GM21529 (cell line): ENCODE measurements at regions not wholly inside any gene's neighbourhood (a gene's known extent, or its start where the extent isn't known, plus 50 kb on each side); places are given as distances from the start of the nearest gene placed in this dataset.
A peak's percentile ranks its signal among the peaks of the same experiment; 100 is the strongest.

ENCODE experiments used
- ATAC-seq: cut with Tn5 transposase; IDR thresholded peaks from one replicate; pipeline ENCODE4 v1.9.1; 2021; ENCODE audit not compliant: unreplicated experiment

- no peak for ATAC-seq
These were observed 259.8 kb upstream of the CLNK start for GRCh38 chr4:10944321-10944720.

GRCh38 chr4:10942156-10942555, 257.6 kb upstream of the CLNK start:
- ATAC-seq = no peak

- no peak for ATAC-seq
These were observed 245.2 kb upstream of the CLNK start for GRCh38 chr4:10929818-10930217.

- ATAC-seq = no peak
These were observed 241.4 kb upstream of the CLNK start for GRCh38 chr4:10925996-10926395.

- no peak for ATAC-seq
These were observed 239.7 kb upstream of the CLNK start for GRCh38 chr4:10924274-10924673.

GRCh38 chr4:10917566-10917965, 233.0 kb upstream of the CLNK start:
- no peak for ATAC-seq

- ATAC-seq = no peak
These were observed 213.5 kb upstream of the CLNK start for GRCh38 chr4:10898072-10898471.

- no peak for ATAC-seq
These were observed 212.5 kb upstream of the CLNK start for GRCh38 chr4:10897076-10897475.

- peak; percentile 81 for ATAC-seq
These were observed 208.8 kb upstream of the CLNK start for GRCh38 chr4:10893395-10893794.

- ATAC-seq = no peak
These were observed 207.3 kb upstream of the CLNK start for GRCh38 chr4:10891866-10892265.

GRCh38 chr4:10889819-10890218, 205.3 kb upstream of the CLNK start:
- no peak for ATAC-seq

- ATAC-seq = no peak
These were observed 195.0 kb upstream of the CLNK start for GRCh38 chr4:10879411-10880110.

- ATAC-seq = no peak
These were observed 194.3 kb upstream of the CLNK start for GRCh38 chr4:10878861-10879260.

GRCh38 chr4:10877076-10877475, 192.5 kb upstream of the CLNK start:
- ATAC-seq = no peak

GRCh38 chr4:10875144-10875799, 190.7 kb upstream of the CLNK start:
- no peak for ATAC-seq

GRCh38 chr4:10873809-10874208, 189.2 kb upstream of the CLNK start:
- no peak for ATAC-seq

- ATAC-seq = no peak
These were observed 188.4 kb upstream of the CLNK start for GRCh38 chr4:10872833-10873517.

GRCh38 chr4:10866666-10867065, 182.1 kb upstream of the CLNK start:
- ATAC-seq = no peak

- ATAC-seq = no peak
These were observed 176.5 kb upstream of the CLNK start for GRCh38 chr4:10861036-10861435.

- no peak for ATAC-seq
These were observed 171.8 kb upstream of the CLNK start for GRCh38 chr4:10856271-10856782.

- ATAC-seq = no peak
These were observed 168.6 kb upstream of the CLNK start for GRCh38 chr4:10853196-10853595.

GRCh38 chr4:10841697-10842096, 157.1 kb upstream of the CLNK start:
- ATAC-seq = no peak
